Upper lobe of right lung (tissue), 1 donor: ENCODE measurements at regions not wholly inside any gene's neighbourhood (a gene's known extent, or its start where the extent isn't known, plus 50 kb on each side); places are given as distances from the start of the nearest gene placed in this dataset.

Experiments used
- ATAC-seq: fragments of 200-7000 bp; cut with Tn5 transposase; one replicate; pipeline ENCODE4 v1.9.1; 2020; ENCODE audit warnings: mild to moderate bottlenecking, moderate library complexity
- DNase-seq: peaks from one replicate; pipeline ENCODE4 v3.0.0-alpha.2; 2020
- H3K27ac ChIP-seq: fragments of 200-600 bp; one replicate; pipeline ENCODE4 v1.8.0; 2022
- H3K27me3 ChIP-seq: fragments of 200-600 bp; one replicate; pipeline ENCODE4 v1.8.0; 2022; ENCODE audit warnings: mild to moderate bottlenecking
- H3K36me3 ChIP-seq: fragments of 200-600 bp; one replicate; pipeline ENCODE4 v1.8.0; 2022
- H3K4me1 ChIP-seq: fragments of 200-600 bp; one replicate; pipeline ENCODE4 v1.8.0; 2022
- H3K4me3 ChIP-seq: fragments of 200-600 bp; one replicate; pipeline ENCODE4 v1.8.0; 2022; ENCODE audit warnings: mild to moderate bottlenecking
- H3K9me3 ChIP-seq: fragments of 200-600 bp; one replicate; pipeline ENCODE4 v1.8.0; 2022
- CTCF ChIP-seq: fragments of 200-600 bp; IDR thresholded peaks from one replicate; pipeline ENCODE4 v1.8.0; 2022; ENCODE audit warnings: antibody characterized with exemption
- intact Hi-C: fragments of 100-400 bp; cut with DNase I; formaldehyde crosslinking; loops from one replicate; pipeline ENCODE4 v1.11.0; 2022
- donor health status: DM: no; HTN: yes; CAD: no; lungs with severe emphysema.

GRCh38 chr17:55582897-55583296, 71.6 kb upstream of the SMIM36 start:
- intact Hi-C loops = loop anchor here (10.0 kb wide), 1 partner anchor 48 kb away; no protein-coding TSS in a partner anchor
- TF ChIP-seq CTCF = no peak
- Histone ChIP-seq H3K27me3 (no peaks in the 10 kb centered on the region), H3K4me1 (peaks cover 16% of the 10 kb centered on the region), H3K27ac (no peak overlapping the region), H3K36me3 (no peaks in the 10 kb centered on the region), H3K4me3 (no peak overlapping the region), H3K9me3 (no peaks in the 10 kb centered on the region)
- DNase-seq (no peak), ATAC-seq (no peak)

- H3K27me3 ChIP-seq = no peaks in the 10 kb centered on the region
- peaks cover 24% of the 10 kb centered on the region for H3K4me1 ChIP-seq
- DNase-seq (no peak), ATAC-seq (no peak)
- no peaks in the 10 kb centered on the region for H3K9me3 ChIP-seq
- TF ChIP-seq CTCF = no peak
- H3K36me3 ChIP-seq = no peaks in the 10 kb centered on the region
- no peak overlapping the region for H3K27ac ChIP-seq
- H3K4me3 ChIP-seq = no peak overlapping the region
- intact Hi-C loops = loop anchor here (10.0 kb wide), 1 partner anchor 46 kb away; no protein-coding TSS in a partner anchor
These were observed 69.4 kb upstream of the SMIM36 start for GRCh38 chr17:55580596-55581133.

GRCh38 chr17:55577687-55578086, 66.4 kb upstream of the SMIM36 start:
- no peaks in the 10 kb centered on the region for H3K36me3 ChIP-seq
- DNase-seq (peak; percentile 72), ATAC-seq (peak; percentile 78)
- peak overlapping the region; percentile 84 for H3K27ac ChIP-seq
- H3K4me1 ChIP-seq = peaks cover 19% of the 10 kb centered on the region
- TF ChIP-seq CTCF = no peak
- H3K4me3 ChIP-seq = peak overlapping the region; percentile 38
- H3K9me3 ChIP-seq = no peaks in the 10 kb centered on the region
- H3K27me3 ChIP-seq = no peaks in the 10 kb centered on the region
- intact Hi-C loops = no loop called here

GRCh38 chr17:55576996-55577586, 65.8 kb upstream of the SMIM36 start:
- H3K27ac ChIP-seq = peak overlapping the region; percentile 84
- no peaks in the 10 kb centered on the region for H3K9me3 ChIP-seq
- H3K27me3 ChIP-seq = no peaks in the 10 kb centered on the region
- H3K4me3 ChIP-seq = peak overlapping the region; percentile 38
- no peaks in the 10 kb centered on the region for H3K36me3 ChIP-seq
- no peak for DNase-seq
- TF ChIP-seq CTCF = no peak
- ATAC-seq = peak; percentile 83
- H3K4me1 ChIP-seq = peaks cover 19% of the 10 kb centered on the region
- intact Hi-C loops = no loop called here

- peaks cover 19% of the 10 kb centered on the region for H3K4me1 ChIP-seq
- DNase-seq (no peak), ATAC-seq (peak; percentile 61)
- H3K4me3 ChIP-seq = peak overlapping the region; percentile 38
- no peaks in the 10 kb centered on the region for H3K27me3 ChIP-seq
- no peak for TF ChIP-seq CTCF
- no peaks in the 10 kb centered on the region for H3K9me3 ChIP-seq
- intact Hi-C loops = no loop called here
- H3K36me3 ChIP-seq = no peaks in the 10 kb centered on the region
- peak overlapping the region; percentile 84 for H3K27ac ChIP-seq
These were observed 65.2 kb upstream of the SMIM36 start for GRCh38 chr17:55576237-55576995.
